H1 (cell line): ENCODE measurements at regions not wholly inside any gene's neighbourhood (a gene's known extent, or its start where the extent isn't known, plus 50 kb on each side); places are given as distances from the start of the nearest gene placed in this dataset.

Source experiments
- CEBPB ChIP-seq: IDR thresholded peaks from 2 replicates; pipeline ENCODE4 v1.6.1; 2012; ENCODE audit warnings: low read depth, low read length
- EGR1 ChIP-seq: IDR thresholded peaks from 2 replicates; pipeline ENCODE4 v1.6.1; 2011; ENCODE audit warnings: low read depth, low read length, borderline replicate concordance
- EP300 ChIP-seq, 2 experiments: IDR thresholded peaks; 1 replicate in 1 of 2; 2 replicates in 1 of 2; pipeline ENCODE4 v1.6.1; 2011 to 2012; ENCODE audit warnings: low read depth in 2 of 2, low read length in 2 of 2, mild to moderate bottlenecking in 2 of 2, borderline replicate concordance in 1 of 2, inconsistent platforms in 1 of 2, moderate library complexity in 1 of 2
- EZH2 ChIP-seq: fragments of 200-600 bp; sonication (generic); IDR thresholded peaks from 2 replicates; pipeline ENCODE4 v1.7.1; 2012; ENCODE audit warnings: low read depth, mild to moderate bottlenecking, moderate library complexity, low read length, inconsistent platforms; ENCODE audit not compliant: severe bottlenecking
- FOSL1 ChIP-seq: IDR thresholded peaks from 2 replicates; pipeline ENCODE4 v1.6.1; 2011; ENCODE audit warnings: mild to moderate bottlenecking, low read depth, low read length, moderate library complexity; ENCODE audit not compliant: insufficient read depth
- RFX5 ChIP-seq: IDR thresholded peaks from 2 replicates; pipeline ENCODE4 v1.6.1; 2011; ENCODE audit warnings: low read depth, low read length, improper control_type of control experiment, borderline replicate concordance
- TAF7 ChIP-seq: optimal IDR thresholded peaks from 2 replicates; pipeline ENCODE3; 2011; ENCODE audit warnings: low read depth, mild to moderate bottlenecking, inconsistent platforms, low read length, moderate library complexity, borderline replicate concordance
- TCF12 ChIP-seq: IDR thresholded peaks from 2 replicates; pipeline ENCODE4 v1.6.1; 2011; ENCODE audit warnings: low read depth, mild to moderate bottlenecking, low read length
- TF ChIP-seq, protein P1 (sequence below): fragments of 300-600 bp; sonication (generic); IDR thresholded peaks from 2 replicates; pipeline ENCODE4 v1.7.1; 2012; ENCODE audit warnings: low read length, moderate library complexity, mild to moderate bottlenecking, inconsistent platforms; ENCODE audit not compliant: insufficient replicate concordance
- TF ChIP-seq, protein P2 (sequence below): IDR thresholded peaks from 2 replicates; pipeline ENCODE4 v1.6.1; 2011; ENCODE audit warnings: low read length, improper control_type of control experiment

DNA sequence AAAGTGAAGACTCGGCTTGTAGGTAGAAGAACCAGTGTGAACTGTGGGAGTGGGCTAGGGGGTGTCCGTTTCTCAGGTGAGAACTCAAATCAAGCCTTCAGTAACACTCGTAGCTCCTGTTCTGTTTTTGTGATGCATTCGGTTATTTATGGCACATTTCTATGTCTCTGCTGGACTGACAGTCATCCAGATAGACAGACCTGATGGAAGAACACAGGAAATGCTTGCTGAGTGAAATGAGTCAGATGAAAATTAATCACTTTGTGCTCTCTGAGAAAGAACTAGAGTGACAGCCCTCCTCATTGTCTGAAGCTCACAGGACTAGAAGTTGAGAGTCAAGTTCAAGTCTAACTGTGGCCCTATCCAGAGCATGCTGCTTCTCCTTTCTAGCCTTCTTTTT, 360.1 kb upstream of the PLXNA2 start (continued):
- TF ChIP-seq, protein P1, sequence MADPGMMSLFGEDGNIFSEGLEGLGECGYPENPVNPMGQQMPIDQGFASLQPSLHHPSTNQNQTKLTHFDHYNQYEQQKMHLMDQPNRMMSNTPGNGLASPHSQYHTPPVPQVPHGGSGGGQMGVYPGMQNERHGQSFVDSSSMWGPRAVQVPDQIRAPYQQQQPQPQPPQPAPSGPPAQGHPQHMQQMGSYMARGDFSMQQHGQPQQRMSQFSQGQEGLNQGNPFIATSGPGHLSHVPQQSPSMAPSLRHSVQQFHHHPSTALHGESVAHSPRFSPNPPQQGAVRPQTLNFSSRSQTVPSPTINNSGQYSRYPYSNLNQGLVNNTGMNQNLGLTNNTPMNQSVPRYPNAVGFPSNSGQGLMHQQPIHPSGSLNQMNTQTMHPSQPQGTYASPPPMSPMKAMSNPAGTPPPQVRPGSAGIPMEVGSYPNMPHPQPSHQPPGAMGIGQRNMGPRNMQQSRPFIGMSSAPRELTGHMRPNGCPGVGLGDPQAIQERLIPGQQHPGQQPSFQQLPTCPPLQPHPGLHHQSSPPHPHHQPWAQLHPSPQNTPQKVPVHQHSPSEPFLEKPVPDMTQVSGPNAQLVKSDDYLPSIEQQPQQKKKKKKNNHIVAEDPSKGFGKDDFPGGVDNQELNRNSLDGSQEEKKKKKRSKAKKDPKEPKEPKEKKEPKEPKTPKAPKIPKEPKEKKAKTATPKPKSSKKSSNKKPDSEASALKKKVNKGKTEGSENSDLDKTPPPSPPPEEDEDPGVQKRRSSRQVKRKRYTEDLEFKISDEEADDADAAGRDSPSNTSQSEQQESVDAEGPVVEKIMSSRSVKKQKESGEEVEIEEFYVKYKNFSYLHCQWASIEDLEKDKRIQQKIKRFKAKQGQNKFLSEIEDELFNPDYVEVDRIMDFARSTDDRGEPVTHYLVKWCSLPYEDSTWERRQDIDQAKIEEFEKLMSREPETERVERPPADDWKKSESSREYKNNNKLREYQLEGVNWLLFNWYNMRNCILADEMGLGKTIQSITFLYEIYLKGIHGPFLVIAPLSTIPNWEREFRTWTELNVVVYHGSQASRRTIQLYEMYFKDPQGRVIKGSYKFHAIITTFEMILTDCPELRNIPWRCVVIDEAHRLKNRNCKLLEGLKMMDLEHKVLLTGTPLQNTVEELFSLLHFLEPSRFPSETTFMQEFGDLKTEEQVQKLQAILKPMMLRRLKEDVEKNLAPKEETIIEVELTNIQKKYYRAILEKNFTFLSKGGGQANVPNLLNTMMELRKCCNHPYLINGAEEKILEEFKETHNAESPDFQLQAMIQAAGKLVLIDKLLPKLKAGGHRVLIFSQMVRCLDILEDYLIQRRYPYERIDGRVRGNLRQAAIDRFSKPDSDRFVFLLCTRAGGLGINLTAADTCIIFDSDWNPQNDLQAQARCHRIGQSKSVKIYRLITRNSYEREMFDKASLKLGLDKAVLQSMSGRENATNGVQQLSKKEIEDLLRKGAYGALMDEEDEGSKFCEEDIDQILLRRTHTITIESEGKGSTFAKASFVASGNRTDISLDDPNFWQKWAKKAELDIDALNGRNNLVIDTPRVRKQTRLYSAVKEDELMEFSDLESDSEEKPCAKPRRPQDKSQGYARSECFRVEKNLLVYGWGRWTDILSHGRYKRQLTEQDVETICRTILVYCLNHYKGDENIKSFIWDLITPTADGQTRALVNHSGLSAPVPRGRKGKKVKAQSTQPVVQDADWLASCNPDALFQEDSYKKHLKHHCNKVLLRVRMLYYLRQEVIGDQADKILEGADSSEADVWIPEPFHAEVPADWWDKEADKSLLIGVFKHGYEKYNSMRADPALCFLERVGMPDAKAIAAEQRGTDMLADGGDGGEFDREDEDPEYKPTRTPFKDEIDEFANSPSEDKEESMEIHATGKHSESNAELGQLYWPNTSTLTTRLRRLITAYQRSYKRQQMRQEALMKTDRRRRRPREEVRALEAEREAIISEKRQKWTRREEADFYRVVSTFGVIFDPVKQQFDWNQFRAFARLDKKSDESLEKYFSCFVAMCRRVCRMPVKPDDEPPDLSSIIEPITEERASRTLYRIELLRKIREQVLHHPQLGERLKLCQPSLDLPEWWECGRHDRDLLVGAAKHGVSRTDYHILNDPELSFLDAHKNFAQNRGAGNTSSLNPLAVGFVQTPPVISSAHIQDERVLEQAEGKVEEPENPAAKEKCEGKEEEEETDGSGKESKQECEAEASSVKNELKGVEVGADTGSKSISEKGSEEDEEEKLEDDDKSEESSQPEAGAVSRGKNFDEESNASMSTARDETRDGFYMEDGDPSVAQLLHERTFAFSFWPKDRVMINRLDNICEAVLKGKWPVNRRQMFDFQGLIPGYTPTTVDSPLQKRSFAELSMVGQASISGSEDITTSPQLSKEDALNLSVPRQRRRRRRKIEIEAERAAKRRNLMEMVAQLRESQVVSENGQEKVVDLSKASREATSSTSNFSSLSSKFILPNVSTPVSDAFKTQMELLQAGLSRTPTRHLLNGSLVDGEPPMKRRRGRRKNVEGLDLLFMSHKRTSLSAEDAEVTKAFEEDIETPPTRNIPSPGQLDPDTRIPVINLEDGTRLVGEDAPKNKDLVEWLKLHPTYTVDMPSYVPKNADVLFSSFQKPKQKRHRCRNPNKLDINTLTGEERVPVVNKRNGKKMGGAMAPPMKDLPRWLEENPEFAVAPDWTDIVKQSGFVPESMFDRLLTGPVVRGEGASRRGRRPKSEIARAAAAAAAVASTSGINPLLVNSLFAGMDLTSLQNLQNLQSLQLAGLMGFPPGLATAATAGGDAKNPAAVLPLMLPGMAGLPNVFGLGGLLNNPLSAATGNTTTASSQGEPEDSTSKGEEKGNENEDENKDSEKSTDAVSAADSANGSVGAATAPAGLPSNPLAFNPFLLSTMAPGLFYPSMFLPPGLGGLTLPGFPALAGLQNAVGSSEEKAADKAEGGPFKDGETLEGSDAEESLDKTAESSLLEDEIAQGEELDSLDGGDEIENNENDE: no peak
- no peak for TF ChIP-seq EP300 (IDR thresholded peaks at IDR 0.05; ENCODE audit: borderline replicate concordance in 1 of 2, low read depth in 2 of 2, low read length in 2 of 2)
- no peak for TF ChIP-seq FOSL1
- no peak for TF ChIP-seq TCF12
- TF ChIP-seq, protein P2, sequence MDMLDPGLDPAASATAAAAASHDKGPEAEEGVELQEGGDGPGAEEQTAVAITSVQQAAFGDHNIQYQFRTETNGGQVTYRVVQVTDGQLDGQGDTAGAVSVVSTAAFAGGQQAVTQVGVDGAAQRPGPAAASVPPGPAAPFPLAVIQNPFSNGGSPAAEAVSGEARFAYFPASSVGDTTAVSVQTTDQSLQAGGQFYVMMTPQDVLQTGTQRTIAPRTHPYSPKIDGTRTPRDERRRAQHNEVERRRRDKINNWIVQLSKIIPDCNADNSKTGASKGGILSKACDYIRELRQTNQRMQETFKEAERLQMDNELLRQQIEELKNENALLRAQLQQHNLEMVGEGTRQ: no peak
- TF ChIP-seq TAF7: no peak
- no peak for TF ChIP-seq EZH2
- no peak for TF ChIP-seq EGR1
- TF ChIP-seq RFX5: no peak
- no peak for TF ChIP-seq CEBPB
